NCI-H1048 (cell line): ENCODE measurements at regions not wholly inside any gene's neighbourhood (a gene's known extent, or its start where the extent isn't known, plus 50 kb on each side); places are given as distances from the start of the nearest gene placed in this dataset.

Experiments used
- DNase-seq: peaks from one replicate; lab custom pipeline; 2025; lab: John Stamatoyannopoulos, UW

DNA sequence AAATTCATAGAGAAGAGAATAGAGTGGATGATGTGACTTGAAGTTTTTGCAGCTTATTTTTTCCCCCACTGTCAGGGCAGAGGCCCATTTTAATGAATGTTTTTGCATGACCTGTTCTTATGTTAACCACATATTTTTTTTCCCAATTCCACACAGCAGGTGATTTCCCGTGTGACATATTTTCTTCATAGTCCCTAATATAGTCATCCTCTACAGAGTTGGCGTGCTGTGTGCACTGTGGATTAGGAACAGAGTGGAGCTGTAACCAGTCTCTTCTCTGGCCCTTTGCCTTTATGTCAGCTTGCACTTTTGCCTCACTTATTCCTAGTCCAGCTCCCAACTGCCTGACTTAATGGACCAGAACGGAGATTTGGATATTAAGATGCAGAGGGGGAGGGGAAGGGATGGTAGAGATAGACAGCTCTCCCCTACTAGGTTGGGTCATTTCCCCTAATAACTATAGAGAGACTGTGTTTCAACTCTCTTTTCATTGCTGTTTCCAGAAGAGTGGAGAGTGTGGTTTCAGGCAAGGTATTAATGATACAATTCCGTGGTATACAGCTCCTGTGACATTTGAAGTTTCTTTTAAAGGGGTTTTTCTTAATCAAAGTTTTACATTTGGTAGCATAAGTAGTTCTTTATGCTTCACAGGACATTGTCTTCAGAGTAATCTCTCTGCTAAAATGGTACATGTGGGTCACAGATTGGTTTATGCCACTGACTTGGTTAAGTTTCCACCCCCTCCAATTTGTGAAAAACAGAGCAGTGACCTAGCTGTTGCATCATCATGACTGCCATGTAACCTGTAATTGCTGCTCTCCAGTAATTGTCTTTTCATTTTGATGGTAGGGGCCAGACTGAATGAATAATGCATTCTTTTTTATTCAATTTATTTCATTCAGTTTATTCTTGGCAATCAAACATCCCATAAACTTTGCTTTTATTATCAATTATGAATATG is 161.3 kb downstream of the HAUS1 start:
- DNase-seq, result no peak

DNA sequence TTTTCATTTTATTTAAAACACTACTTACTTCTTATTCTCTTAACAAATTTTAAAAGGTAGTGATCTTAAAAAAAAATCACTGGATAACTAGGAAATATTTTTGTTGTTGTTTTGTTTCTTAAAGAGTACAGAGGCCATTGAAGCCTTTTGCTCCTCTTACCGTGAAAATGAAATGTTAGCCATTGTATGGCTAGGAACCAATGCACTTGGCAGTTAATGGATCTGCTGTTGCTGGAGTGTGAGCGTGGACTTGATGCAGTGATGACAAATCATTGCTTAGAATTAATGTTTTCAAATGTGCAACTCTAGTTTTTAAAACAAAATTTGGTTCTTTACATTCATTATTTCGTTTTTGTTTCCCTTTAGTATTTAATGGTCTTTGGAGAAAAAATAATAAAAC is 162.3 kb downstream of the HAUS1 start:
- no peak for DNase-seq

DNA sequence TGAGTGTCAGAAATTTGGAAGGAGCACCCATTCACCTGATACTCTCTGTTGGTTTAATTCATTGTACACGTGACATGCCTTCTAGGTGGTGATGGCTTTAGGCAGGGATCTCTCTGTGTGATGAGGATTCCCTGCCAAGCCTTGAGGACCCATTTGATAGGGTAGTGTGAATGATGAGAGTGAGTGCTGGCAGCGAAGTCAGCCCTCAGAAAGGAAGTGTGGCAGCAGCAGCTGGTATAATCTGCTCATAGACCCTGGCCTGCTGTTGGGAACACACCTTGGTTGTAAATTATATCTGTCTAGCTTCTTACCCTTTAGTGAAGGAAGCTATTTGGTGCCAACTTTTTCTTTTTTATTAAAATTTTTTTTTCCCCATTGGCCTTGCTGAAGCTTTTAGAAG is 164.5 kb downstream of the HAUS1 start:
- DNase-seq, result no peak

DNA sequence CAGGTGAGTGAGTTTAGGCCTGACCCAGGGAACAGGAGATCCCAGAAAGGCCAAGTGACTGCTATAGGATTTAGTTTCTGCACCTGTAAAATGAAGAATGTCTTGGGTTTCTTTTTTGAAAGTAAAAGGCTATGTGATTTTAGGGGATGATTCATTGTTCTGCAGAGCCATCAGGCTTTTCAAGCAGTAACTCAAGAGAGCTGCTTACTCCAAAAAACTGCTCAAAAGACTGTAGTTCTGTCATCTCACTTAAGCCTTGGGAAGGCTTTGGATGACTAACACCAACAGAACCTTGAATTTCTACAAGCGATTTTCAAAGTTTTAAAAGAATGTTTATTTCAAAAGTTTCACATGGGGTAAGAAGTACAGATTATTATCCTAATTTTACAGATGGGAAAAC is 165.1 kb downstream of the HAUS1 start:
- DNase-seq, result no peak

DNA sequence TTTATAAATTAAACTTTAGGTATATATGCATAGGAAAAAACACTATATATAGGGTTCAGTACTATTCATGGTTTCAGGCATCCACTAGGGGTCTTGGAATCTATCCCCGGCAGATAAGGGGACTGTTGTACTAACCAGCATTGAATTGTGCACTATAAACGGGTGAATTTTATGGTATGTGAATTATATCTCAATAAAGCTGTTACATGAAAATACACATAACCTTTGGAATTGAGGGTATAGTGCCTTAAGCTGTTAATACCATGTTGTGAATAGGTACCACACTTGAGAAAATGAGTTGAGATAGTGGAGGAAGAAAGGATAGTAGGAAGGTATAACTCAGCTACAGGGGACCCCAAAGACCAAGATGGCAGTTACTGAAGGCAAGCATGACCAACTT is 167.3 kb downstream of the HAUS1 start:
- no peak for DNase-seq

DNA sequence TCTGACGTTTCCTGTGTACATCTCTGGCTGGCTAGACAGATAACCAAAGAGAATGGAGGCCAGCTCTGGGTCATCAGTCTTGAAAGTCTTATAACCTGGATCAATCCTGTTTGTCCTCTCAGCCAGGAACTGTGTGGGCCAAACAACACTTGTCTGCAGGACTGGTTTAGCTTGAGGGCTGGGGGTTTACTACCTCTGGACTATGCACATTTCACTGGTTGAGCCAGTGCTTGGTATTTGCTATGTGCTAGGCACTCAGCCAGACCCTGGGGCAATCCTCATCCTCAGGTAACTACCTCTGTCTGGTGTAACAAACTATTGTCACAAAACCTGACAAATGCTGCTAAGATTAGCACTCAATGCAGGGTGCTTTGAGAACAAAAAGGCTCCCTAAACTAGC is 169.7 kb downstream of the HAUS1 start:
- no peak for DNase-seq

DNA sequence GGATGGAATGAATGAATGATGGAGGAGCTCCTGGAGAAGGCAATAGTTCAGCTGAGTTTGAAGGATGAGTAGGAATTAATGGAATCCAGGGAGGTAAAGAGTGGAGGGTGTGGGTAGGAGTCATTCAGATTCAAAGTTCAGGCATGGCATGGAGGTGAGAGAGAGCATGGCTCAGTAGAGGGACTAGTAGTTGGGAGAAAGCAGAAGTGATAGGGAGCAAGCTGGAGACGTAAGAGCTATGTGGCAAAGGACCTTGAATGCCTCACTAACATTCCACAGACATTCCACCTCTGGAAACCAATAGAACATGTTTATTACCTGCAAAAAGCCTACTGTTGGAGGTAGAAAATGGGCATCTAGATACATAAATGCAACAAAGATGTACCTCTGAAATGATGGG is 170.1 kb downstream of the HAUS1 start:
- DNase-seq, result no peak

DNA sequence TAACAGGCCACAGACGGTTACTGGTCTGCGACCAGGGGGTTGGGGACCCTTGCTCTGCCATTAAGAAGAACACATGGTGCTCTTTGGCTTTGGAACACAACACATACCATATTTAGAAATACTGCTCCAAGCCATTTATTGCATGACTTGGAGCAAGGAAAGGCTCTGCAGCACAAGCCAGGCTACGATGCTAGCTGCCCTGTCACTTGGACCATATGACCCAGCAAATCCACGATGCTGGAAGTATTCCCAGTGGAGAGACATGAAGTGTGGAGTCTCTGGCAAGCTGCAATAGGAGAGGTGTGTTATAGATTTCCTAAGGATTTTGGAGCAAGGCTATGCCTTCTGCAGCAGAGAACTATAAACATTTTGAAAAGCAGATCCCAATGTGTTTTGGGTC is 171.2 kb downstream of the HAUS1 start:
- DNase-seq, result no peak

DNA sequence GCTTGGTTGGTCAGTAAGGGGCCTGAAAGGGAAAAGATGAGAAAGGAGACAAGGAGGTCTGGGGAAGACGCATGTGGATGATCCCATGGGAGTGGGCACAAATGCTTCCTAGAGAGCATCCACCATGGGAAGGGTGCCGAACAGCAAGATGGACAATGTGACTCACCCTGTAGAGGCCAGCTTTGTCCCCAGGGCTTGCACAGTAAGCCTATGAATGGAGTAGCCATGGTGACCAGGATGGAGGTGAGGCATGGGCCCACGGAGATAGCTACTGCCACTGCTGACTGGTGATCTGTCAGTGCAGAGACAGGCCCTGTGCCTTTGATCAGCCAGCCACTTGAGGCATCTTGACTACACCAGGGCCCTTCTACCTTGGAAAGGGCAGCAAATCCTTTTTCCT is 172.6 kb downstream of the HAUS1 start:
- DNase-seq, result no peak

DNA sequence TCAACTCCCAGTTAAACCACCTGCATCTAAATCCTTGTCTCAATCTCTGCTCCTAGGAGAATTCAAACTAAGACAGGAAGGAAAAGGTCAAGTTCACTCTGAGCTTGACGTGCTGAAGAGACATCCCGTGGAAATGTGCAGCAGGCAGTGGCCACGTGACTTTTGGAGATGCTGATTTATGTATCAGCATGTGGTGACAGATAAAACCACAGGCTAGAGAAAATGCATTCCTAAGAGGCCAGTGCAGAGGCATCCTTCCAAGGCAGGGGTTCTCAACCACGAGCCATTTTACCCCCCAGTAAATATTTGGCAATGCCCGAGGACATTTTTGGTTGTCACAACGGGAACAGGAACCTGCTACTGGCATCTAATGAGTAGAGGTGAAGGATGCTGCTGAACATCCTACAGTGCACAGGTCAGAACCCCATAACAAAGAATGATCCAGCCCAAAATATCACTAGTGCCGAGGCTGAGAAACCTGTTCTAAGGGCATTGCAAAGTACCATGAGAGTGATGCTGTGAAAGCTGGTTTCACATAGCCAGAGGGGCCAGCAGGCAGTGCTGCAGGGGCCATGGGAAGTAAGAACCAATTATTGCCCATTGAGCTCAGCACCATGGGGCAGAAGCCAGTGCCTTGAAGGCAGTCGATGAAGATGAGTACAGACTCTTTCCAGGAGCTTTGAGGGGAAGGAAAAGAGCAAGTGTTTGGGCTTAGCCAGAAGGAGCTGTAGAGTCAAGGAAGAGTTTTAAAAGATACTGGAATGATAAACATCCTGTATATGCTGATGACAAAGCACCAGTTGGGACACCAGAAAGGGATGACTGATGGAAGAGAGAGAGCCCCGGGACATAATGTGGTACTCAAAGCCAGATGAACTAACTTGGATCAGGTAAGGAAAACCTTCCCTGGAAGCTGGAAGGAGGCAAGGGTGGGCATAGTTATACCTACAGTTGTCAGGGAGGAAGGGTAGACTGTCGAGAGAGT is 174.6 kb downstream of the HAUS1 start:
- DNase-seq, result no peak

DNA sequence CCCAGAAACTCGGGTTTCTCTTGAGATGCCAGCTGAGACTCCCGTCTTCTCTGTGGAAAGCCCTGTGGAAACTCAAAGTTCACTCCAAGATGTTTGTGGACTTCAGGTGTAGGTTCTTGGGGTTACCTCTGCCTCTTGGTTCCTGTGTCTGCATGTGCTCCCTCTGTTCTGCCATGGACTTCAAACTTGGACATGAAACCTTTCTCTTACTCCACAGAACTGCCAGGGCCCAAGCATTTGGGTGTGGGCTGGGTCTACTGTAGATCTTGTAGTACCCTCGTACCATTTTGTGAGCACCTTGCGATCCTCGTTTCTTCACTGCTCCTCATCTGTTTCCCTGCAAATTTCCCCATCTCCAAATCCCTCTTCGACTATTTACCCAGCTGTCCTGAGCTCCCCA is 175.5 kb downstream of the HAUS1 start:
- DNase-seq, result no peak

DNA sequence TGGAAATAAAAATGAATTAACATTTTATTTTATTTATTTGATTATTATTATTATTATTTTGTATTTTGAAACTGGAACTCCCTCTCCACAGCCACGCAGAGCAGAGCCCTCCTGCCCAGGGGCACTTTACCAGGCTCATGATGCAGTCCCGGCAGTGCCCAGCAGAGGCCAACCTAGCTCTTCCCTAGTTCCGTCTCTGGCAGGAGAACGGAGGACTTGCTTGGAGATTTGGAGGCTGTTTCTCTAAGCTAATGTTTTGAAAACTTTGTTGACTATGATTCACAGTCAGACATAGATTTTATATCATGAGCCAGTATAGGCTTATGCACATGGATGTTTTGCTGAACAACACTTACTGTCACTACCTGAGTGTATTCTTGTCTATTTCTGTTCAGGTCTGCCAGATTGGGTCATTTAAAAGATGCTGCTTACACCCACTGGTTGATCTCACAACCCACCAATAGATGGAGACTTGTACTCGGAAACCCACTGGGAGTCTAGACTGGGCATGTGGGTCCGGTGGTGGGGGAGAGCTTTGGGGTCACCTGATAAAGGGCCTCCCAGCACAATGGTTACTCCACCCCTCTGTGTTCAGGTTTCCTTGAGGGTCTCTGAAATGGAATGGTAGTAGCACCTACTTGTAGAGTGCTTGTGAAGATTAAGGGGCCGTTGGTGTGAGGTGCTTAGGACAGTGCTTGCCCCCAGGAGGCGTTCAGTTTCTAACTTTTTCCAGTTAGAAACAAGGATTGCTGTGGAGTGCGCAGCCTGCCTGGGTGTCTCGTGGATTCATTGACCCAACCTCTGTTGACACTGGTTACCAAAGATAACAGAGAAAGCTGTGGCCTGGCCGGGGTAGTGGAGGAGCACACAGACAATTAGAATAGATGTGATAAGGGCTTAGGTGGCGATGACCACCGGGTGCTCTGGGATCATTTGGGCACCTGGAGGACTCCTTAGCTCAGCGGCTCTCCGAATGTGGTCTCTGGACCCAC is 177.3 kb downstream of the HAUS1 start:
- DNase-seq, result peak; percentile 9

DNA sequence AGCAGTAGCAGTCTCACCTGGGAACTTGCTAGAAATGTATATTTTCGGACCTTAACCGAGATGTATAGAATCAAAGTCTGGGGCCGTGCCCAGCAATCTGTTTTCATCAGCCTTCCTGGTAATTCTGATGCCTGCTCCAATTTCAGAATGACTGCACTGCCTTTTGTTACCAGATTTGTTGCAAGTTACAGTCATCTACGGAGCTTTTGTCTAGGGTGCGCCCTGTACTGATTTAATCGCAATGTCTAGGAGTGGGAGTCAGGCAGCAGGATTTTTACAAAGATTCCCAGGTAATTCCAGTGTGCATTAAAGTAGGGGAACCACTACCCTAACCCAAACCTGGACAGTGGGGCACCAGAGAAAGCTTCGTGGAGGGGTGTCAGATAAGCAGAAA is 178.0 kb downstream of the HAUS1 start:
- no peak for DNase-seq

DNA sequence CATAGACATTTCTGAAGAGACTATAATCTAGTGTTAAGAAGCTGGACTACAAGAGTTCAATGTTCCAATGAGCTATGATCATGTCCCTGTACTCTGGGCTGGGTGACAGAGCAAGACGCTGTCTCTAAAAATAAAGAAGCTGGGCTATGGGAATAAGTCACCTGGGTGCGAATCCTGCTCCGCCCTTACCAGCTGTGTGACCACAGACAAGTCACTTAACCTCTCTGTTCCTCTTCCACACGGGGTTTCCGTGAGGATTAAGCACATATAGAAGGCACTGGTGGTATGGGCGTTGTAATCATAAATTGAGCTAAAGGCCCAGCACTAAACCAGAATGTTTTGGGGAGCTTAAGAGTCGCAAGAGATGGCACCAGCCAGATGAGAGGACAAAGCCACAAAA is 178.5 kb downstream of the HAUS1 start:
- no peak for DNase-seq

DNA sequence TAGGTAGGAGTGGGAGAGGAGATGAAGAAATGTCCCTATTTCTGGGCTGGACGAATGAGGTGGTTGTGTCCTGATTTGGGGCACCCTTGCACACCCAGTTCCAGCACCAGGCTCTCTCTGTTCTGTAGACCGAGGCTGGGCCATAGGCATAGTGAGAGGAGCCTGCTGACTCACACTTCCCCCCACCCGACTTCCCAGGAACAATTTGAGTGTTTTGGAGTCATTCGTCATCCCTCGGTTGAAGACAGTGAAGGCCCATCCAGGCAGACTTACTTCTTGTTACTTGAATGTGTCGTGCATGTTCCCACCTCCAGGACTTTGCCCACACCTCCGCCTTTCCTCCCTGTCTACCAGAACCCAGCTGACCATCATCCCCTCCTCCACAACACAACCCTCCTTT is 179.1 kb downstream of the HAUS1 start:
- no peak for DNase-seq

DNA sequence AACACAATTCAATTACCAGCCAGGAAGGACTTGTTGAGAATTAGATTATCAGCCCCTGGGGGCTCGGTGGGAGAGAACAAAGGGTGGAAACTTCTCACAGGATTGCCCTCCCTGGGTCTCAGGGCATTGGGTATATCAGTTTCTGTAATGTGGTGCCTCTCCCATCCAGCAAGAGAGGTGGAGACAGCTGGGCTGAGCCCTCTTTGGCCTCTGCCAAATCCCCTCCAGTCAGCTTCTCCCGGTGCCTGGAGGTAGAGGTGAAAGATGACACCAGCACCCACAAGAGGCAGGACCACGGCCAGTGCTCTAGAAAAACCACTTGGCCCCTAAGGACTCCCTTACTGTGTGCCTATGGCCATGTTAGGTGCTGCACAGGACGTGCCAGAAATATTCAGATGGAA is 179.7 kb downstream of the HAUS1 start:
- no peak for DNase-seq

DNA sequence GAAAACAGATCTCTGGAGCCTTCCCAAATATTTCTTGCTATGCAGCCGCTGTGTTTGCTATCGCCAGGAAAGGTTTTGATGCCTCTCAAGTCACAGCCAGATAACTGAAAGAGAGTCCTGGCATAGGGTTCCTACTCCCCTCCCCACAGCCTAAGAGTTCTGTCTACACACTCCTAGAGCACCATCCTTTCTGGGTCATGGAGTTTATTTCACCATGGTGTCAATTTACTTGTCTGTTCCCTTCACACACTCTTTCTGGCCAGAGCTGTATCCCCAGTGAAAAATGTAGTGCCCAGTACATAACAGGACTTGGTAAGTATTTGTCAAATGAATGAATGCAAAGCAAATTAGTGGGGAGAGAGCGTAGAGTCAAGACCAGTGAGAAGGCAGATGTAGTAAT is 185.3 kb downstream of the HAUS1 start:
- DNase-seq, result no peak

DNA sequence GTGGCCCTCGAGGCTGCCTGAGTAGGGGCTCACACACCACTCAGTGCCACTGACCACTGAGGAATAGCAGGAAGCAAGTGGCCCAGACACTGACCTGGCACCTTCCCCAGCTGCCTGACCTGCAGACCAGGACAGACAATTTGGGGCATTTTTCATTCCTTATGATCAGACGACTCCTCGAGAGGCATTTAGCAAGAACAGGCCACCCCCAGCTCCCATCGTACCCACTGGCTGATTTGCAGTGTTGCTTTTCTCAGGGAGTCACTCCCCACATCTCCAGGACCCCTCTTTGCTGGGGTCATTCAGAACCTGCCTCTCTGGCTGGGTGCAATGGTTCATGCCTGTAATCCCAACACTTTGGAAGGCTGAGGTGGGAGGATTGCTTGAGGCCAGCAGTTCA is 185.7 kb downstream of the HAUS1 start:
- no peak for DNase-seq

DNA sequence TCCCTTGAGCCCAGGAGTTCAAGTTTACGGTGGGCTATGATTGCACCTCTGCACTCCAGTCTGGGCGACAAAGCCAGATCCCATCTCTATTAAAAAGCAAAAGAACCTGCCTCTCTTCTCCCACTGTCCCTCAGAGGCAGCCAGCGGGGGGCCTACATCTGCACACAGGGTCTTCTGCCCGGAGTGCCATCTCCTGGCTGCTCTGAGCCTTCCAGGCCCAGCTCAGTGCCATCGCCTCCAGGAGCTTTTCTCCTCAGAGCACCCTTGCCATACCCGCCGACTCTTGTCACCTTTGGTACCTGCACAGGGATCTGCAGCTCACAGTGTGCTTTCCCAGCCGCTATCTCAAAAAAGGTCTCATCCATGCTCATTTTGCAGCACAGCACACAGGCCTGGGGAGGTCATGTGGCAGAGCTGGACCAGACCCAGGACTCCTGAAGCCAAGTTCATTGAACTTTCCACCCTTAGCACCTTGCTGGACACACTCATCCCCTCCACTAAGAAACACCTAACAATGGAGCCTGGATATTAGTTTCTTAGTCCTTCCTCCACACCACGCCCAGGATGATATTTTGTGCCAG is 186.3 kb downstream of the HAUS1 start:
- DNase-seq, result no peak

DNA sequence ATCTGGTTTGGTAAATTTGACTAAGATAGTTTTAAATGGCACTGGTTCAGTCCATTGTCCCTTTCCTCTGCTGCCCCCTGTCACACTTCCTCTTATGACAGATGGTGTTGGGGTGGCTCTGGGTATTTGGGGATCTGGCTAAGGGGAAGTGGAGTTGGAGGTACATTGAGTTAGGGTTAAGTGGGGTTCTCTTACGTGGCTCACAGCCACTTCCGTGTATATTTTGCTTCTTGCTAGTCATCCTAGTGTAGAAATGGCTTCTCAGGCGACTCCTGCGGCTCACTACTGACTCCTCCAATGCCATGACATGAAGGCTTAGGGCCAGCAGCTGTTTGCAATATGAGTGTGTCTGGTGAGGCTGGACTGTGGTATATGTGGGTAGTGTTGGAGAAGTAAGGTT is 187.0 kb downstream of the HAUS1 start:
- no peak for DNase-seq

DNA sequence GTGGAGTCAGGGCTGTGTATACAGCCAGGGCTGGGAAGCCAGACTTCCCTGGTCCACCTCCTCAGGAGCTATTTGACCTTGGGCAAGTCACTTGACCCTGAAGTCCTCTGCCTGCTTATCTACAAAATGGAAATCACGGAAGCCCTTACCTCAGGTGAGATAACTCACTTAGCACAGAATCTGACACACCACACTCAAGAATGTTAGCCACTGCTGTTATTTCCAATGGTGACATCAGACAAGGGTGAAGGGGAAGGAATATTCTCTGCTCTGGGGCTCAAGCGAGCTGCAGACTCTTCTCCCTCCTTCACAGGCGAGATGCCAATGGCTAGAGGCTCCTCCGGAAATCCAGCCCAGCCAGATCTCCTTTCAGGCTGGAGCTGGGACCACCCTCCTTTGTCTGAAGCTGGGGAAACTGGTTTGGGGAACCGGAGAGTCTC is 189.6 kb downstream of the HAUS1 start:
- no peak for DNase-seq
